Endothelial cell (in vitro differentiated cells): ENCODE measurements at regions not wholly inside any gene's neighbourhood (a gene's known extent, or its start where the extent isn't known, plus 50 kb on each side); places are given as distances from the start of the nearest gene placed in this dataset.

Experiments used
- DNase-seq: peaks from one replicate; pipeline ENCODE4 v3.0.0; 2021; ENCODE audit warnings: low spot score
- H3K27ac Mint-ChIP-seq: one replicate; pipeline ENCODE4 v1.8.0; 2021; ENCODE audit warnings: mixed read lengths, inconsistent platforms; ENCODE audit not compliant: unreplicated experiment
- H3K27me3 Mint-ChIP-seq: one replicate; pipeline ENCODE4 v1.8.0; 2021; ENCODE audit warnings: mild to moderate bottlenecking, moderate library complexity, mixed read lengths, inconsistent platforms; ENCODE audit not compliant: unreplicated experiment
- H3K36me3 Mint-ChIP-seq: one replicate; pipeline ENCODE4 v1.8.0; 2021; ENCODE audit warnings: mild to moderate bottlenecking, low read depth, mixed read lengths, inconsistent platforms; ENCODE audit not compliant: unreplicated experiment
- H3K4me1 Mint-ChIP-seq: one replicate; pipeline ENCODE4 v1.8.0; 2021; ENCODE audit warnings: mild to moderate bottlenecking, mixed read lengths, inconsistent platforms; ENCODE audit not compliant: unreplicated experiment
- H3K4me3 Mint-ChIP-seq: one replicate; pipeline ENCODE4 v1.8.0; 2021; ENCODE audit warnings: mild to moderate bottlenecking, mixed read lengths, inconsistent platforms; ENCODE audit not compliant: unreplicated experiment
- H3K9me3 Mint-ChIP-seq: one replicate; pipeline ENCODE4 v1.8.0; 2021; ENCODE audit warnings: mixed read lengths, inconsistent platforms; ENCODE audit not compliant: unreplicated experiment
- CTCF ChIP-seq: fragments of 200-600 bp; sonication (generic); IDR thresholded peaks from one replicate; pipeline ENCODE4 v1.5.0; 2021; ENCODE audit warnings: antibody characterized with exemption; ENCODE audit not compliant: unreplicated experiment

- Mint-ChIP-seq H3K9me3 (no peaks in the 10 kb centered on the region), H3K4me1 (no peaks in the 10 kb centered on the region), H3K27me3 (no peaks in the 10 kb centered on the region), H3K4me3 (no peak overlapping the region), H3K36me3 (no peaks in the 10 kb centered on the region), H3K27ac (no peak overlapping the region)
- no peak for DNase-seq
- TF ChIP-seq CTCF = no peak
Observed at GRCh38 chr5:87906962-87907361, 361.7 kb downstream of the TMEM161B start.

- DNase-seq = no peak
Observed at GRCh38 chr5:87900419-87900818, 368.2 kb downstream of the TMEM161B start.

GRCh38 chr5:87899721-87900131 is 368.9 kb downstream of the TMEM161B start:
- DNase-seq = peak; percentile 23
- TF ChIP-seq CTCF = no peak
- Mint-ChIP-seq H3K4me3 (no peak overlapping the region), H3K27ac (peak overlapping the region; percentile 89), H3K36me3 (no peaks in the 10 kb centered on the region), H3K9me3 (no peaks in the 10 kb centered on the region), H3K27me3 (no peaks in the 10 kb centered on the region), H3K4me1 (peaks cover 15% of the 10 kb centered on the region)

More at GRCh38 chr5:87900419-87900818, 368.2 kb downstream of the TMEM161B start:
- Mint-ChIP-seq H3K27ac (peak overlapping the region; percentile 79), H3K9me3 (no peaks in the 10 kb centered on the region), H3K27me3 (no peaks in the 10 kb centered on the region), H3K36me3 (no peaks in the 10 kb centered on the region), H3K4me3 (no peak overlapping the region), H3K4me1 (peaks cover 15% of the 10 kb centered on the region)
- no peak for TF ChIP-seq CTCF

DNA sequence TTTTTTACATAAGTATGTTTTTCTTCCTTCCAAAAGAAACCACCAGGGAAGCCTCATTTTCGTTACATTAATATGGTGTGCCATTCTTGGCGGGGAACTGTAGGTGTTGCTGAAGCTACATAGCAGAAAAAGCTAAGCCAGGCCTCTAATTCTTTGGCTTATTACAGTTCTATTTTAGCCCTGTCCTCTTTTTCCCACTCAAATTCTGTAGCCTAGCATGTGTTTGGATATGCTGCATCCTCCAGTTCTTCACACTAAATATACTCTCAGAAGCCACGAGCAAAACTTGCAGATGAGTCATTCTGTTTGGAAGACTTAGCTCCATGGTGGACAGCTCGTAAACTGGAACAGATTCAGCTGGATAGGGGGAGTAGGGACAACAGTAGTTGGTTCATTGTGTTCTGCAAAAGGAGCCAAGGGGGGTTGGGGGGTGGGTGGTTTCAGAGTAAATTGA is 369.4 kb downstream of the TMEM161B start:
- Mint-ChIP-seq H3K4me1 (peaks cover 15% of the 10 kb centered on the region), H3K27me3 (no peaks in the 10 kb centered on the region), H3K9me3 (no peaks in the 10 kb centered on the region), H3K4me3 (no peak overlapping the region), H3K36me3 (no peaks in the 10 kb centered on the region), H3K27ac (peak overlapping the region; percentile 89)
- DNase-seq = peak; percentile 9
- no peak for TF ChIP-seq CTCF

- TF ChIP-seq CTCF = no peak
- DNase-seq = no peak
- no peaks in the 10 kb centered on the region for H3K36me3 Mint-ChIP-seq
- H3K27me3 Mint-ChIP-seq = no peaks in the 10 kb centered on the region
- H3K27ac Mint-ChIP-seq = peak overlapping the region; percentile 71
- peaks cover 15% of the 10 kb centered on the region for H3K4me1 Mint-ChIP-seq
- no peaks in the 10 kb centered on the region for H3K9me3 Mint-ChIP-seq
- no peak overlapping the region for H3K4me3 Mint-ChIP-seq
Observed at GRCh38 chr5:87898574-87898973, 370.1 kb downstream of the TMEM161B start.
